IMR-90 (cell line): ENCODE measurements at regions not wholly inside any gene's neighbourhood (a gene's known extent, or its start where the extent isn't known, plus 50 kb on each side); places are given as distances from the start of the nearest gene placed in this dataset.

Source experiments
- ATAC-seq: fragments of 200-7000 bp; cut with Tn5 transposase; 2 replicates; pipeline ENCODE4 v1.9.1; 2020; ENCODE audit warnings: low read depth, mild to moderate bottlenecking, moderate library complexity
- BruUV-seq: library from RNA; stranded (reverse); fragments of 400-500 nt; replicated peaks from 2 replicates; lab custom pipeline; 2021; lab: Mats Ljungman, UMichigan
- CTCF ChIA-PET: fragments of 300-600 bp; formaldehyde crosslinking; extraction: SDS; loops from one replicate; lab custom pipeline; 2021; ENCODE audit warnings: antibody characterized with exemption; lab: Yijun Ruan, JAX
- POLR2A ChIA-PET: fragments of 300-600 bp; sonication (Branson Sonifier 250); formaldehyde crosslinking; loops from one replicate; lab custom pipeline; 2022; ENCODE audit warnings: antibody characterized with exemption; ENCODE audit not compliant: unreplicated experiment; lab: Charles Lee
- DNase-seq: peaks from one replicate; pipeline ENCODE4 v3.0.0; 2013
- H2AFZ ChIP-seq: replicated peaks from 2 replicates; pipeline ENCODE3; 2013; ENCODE audit warnings: low read length, mild to moderate bottlenecking; ENCODE audit not compliant: poor library complexity
- H2AK5ac ChIP-seq: 2 replicates; pipeline ENCODE4 v1.6.1; 2013; ENCODE audit warnings: low read depth, low read length, inconsistent platforms
- H2AK9ac ChIP-seq: replicated peaks from 2 replicates; pipeline ENCODE3; 2013; ENCODE audit warnings: mild to moderate bottlenecking, low read depth, low read length, moderate library complexity; ENCODE audit not compliant: poor library complexity
- H2BK120ac ChIP-seq: 2 replicates; pipeline ENCODE4 v1.6.1; 2013; ENCODE audit warnings: low read depth, low read length, inconsistent platforms
- H2BK15ac ChIP-seq: 3 replicates; pipeline ENCODE4 v1.6.1; 2013; ENCODE audit warnings: low read depth, low read length, inconsistent platforms
- H2BK20ac ChIP-seq: 2 replicates; pipeline ENCODE4 v1.6.1; 2013; ENCODE audit warnings: low read depth, mild to moderate bottlenecking, inconsistent platforms, low read length, moderate library complexity
- H2BK5ac ChIP-seq: 2 replicates; pipeline ENCODE4 v1.6.1; 2013; ENCODE audit warnings: mild to moderate bottlenecking, low read depth, low read length, inconsistent platforms; ENCODE audit not compliant: poor library complexity, severe bottlenecking
- H3K14ac ChIP-seq: replicated peaks from 2 replicates; pipeline ENCODE4 v1.6.1; 2013; ENCODE audit warnings: low read depth, low read length, inconsistent platforms
- H3K18ac ChIP-seq: 2 replicates; pipeline ENCODE4 v1.6.1; 2013; ENCODE audit warnings: low read depth, low read length, control low read depth
- H3K23ac ChIP-seq: 2 replicates; pipeline ENCODE4 v1.6.1; 2013; ENCODE audit warnings: low read depth, low read length, inconsistent platforms
- H3K27ac ChIP-seq: 2 replicates; pipeline ENCODE4 v1.5.1; 2013; ENCODE audit warnings: mild to moderate bottlenecking, control low read depth, low read length; ENCODE audit not compliant: insufficient read depth
- H3K27me3 ChIP-seq: 2 replicates; pipeline ENCODE4 v1.6.1; 2013; ENCODE audit warnings: low read length; ENCODE audit not compliant: control insufficient read depth, insufficient read depth
- H3K36me3 ChIP-seq: 2 replicates; pipeline ENCODE4 v1.6.1; 2013; ENCODE audit warnings: low read length, mixed read lengths; ENCODE audit not compliant: control insufficient read depth, insufficient read depth
- H3K4ac ChIP-seq: 2 replicates; pipeline ENCODE4 v1.6.1; 2013; ENCODE audit warnings: low read depth, low read length, inconsistent platforms
- H3K4me1 ChIP-seq: 2 replicates; pipeline ENCODE4 v1.6.1; 2013; ENCODE audit warnings: low read length, mixed read lengths; ENCODE audit not compliant: control insufficient read depth, insufficient read depth
- H3K4me2 ChIP-seq: 2 replicates; pipeline ENCODE4 v1.6.1; 2013; ENCODE audit warnings: low read depth, mild to moderate bottlenecking, control low read depth, low read length, moderate library complexity
- H3K4me3 ChIP-seq: 2 replicates; pipeline ENCODE4 v1.5.1; 2013; ENCODE audit warnings: low read depth, mild to moderate bottlenecking, control low read depth, low read length, moderate library complexity; ENCODE audit not compliant: insufficient read depth
- H3K56ac ChIP-seq: 2 replicates; pipeline ENCODE4 v1.6.1; 2013; ENCODE audit warnings: low read length, inconsistent platforms; ENCODE audit not compliant: insufficient read depth; ENCODE audit errors: extremely low read depth
- H3K79me1 ChIP-seq, 2 experiments: 2 replicates each; pipeline ENCODE4 v1.6.1; 2013; ENCODE audit warnings: low read length in 2 of 2, inconsistent platforms in 1 of 2, low read depth in 1 of 2
- H3K9ac ChIP-seq: 2 replicates; pipeline ENCODE4 v1.6.1; 2013; ENCODE audit warnings: low read depth, low read length, control low read depth
- H3K9me1 ChIP-seq: 2 replicates; pipeline ENCODE4 v1.6.1; 2013; ENCODE audit warnings: low read length, inconsistent platforms; ENCODE audit not compliant: insufficient read depth
- H3K9me3 ChIP-seq: 2 replicates; pipeline ENCODE4 v1.6.1; 2013; ENCODE audit warnings: low read length; ENCODE audit not compliant: control insufficient read depth, insufficient read depth
- H4K20me1 ChIP-seq: 2 replicates; pipeline ENCODE4 v1.6.1; 2013; ENCODE audit warnings: low read length, inconsistent platforms; ENCODE audit not compliant: insufficient read depth
- H4K5ac ChIP-seq: 2 replicates; pipeline ENCODE4 v1.6.1; 2013; ENCODE audit warnings: mild to moderate bottlenecking, low read depth, low read length, control low read depth
- H4K8ac ChIP-seq, 2 experiments: 2 replicates each; pipeline ENCODE4 v1.6.1; 2013; ENCODE audit warnings: low read depth in 2 of 2, low read length in 2 of 2, control low read depth in 1 of 2, inconsistent platforms in 1 of 2
- H4K91ac ChIP-seq: 2 replicates; pipeline ENCODE4 v1.6.1; 2013; ENCODE audit warnings: low read depth, low read length, inconsistent platforms; ENCODE audit not compliant: insufficient read depth
- MAZ ChIP-seq: IDR thresholded peaks from 2 replicates; pipeline ENCODE4 v1.6.1; 2012; ENCODE audit warnings: low read depth, mild to moderate bottlenecking, low read length, improper control_type of control experiment, moderate library complexity, borderline replicate concordance
- POLR2A ChIP-seq: IDR thresholded peaks from 2 replicates; pipeline ENCODE4 v1.6.1; 2012; ENCODE audit warnings: mild to moderate bottlenecking, low read depth, low read length
- dilution Hi-C: fragments of 300-500 bp; cut with HindIII; formaldehyde crosslinking; loops from one replicate; pipeline ENCODE4 v1.14.3; 2018; ENCODE audit warnings: low sequenced_read_pairs; ENCODE audit not compliant: unreplicated experiment
- in situ Hi-C: fragments of 300-500 bp; cut with MboI; formaldehyde crosslinking; loops from 3 replicates; pipeline ENCODE4 v1.14.3; 2019; ENCODE audit warnings: low sequenced_read_pairs, inconsistent platforms, mixed read lengths
- intact Hi-C: fragments of 100-400 bp; cut with micrococcal nuclease; formaldehyde crosslinking; loops from 2 replicates; pipeline ENCODE4 v1.10.0; 2022
- TF ChIP-seq, protein P1 (sequence below): conservative IDR thresholded peaks from 2 replicates; pipeline ENCODE4 v1.5.1; 2012; ENCODE audit warnings: mild to moderate bottlenecking, low read depth, low read length, improper control_type of control experiment

DNA sequence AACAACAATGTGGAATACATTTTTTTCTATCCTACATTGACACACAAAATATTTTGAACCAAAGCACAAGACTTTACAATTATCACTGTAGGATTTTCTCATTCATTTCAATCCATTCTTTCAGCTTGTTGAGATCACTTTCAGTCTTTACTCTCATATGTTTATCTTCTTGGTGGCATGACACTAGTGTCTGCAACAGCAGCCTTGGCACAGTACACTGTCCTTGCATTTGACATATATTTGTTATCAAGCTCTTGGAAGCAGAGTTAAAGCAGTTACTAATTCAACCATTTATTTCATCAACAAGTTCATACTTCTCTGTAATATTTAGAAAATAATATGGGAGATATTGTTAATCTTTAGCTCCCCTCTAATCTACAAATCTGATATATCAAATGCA lies 922.4 kb upstream of the ADGRL2 start:
- Histone ChIP-seq H4K91ac (no peak overlapping the region), H3K4me3 (no peak overlapping the region), H3K4ac (no peak overlapping the region), H2BK120ac (no peak overlapping the region), H3K4me1 (no peaks in the 10 kb centered on the region), H3K79me1 (no peaks in the 10 kb centered on the region), H2BK15ac (no peak overlapping the region), H3K36me3 (no peaks in the 10 kb centered on the region), H3K56ac (no peak overlapping the region), H4K8ac (no peak overlapping the region), H2AK9ac (no peak overlapping the region), H2BK5ac (no peak overlapping the region), H2BK20ac (no peak overlapping the region), H3K9ac (no peak overlapping the region), H3K23ac (no peak overlapping the region), H3K4me2 (no peak overlapping the region), H3K9me3 (no peaks in the 10 kb centered on the region), H3K27me3 (no peaks in the 10 kb centered on the region), H2AFZ (no peak overlapping the region), H3K27ac (no peak overlapping the region), H2AK5ac (no peak overlapping the region), H3K14ac (no peak overlapping the region), H3K9me1 (no peaks in the 10 kb centered on the region), H4K5ac (no peak overlapping the region), H3K18ac (no peak overlapping the region), H4K20me1 (no peaks in the 10 kb centered on the region)
- TF ChIP-seq POLR2A = no peak
- TF ChIP-seq MAZ = no peak
- TF ChIP-seq, protein P1, sequence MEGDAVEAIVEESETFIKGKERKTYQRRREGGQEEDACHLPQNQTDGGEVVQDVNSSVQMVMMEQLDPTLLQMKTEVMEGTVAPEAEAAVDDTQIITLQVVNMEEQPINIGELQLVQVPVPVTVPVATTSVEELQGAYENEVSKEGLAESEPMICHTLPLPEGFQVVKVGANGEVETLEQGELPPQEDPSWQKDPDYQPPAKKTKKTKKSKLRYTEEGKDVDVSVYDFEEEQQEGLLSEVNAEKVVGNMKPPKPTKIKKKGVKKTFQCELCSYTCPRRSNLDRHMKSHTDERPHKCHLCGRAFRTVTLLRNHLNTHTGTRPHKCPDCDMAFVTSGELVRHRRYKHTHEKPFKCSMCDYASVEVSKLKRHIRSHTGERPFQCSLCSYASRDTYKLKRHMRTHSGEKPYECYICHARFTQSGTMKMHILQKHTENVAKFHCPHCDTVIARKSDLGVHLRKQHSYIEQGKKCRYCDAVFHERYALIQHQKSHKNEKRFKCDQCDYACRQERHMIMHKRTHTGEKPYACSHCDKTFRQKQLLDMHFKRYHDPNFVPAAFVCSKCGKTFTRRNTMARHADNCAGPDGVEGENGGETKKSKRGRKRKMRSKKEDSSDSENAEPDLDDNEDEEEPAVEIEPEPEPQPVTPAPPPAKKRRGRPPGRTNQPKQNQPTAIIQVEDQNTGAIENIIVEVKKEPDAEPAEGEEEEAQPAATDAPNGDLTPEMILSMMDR = no peak
- ATAC-seq (no peak), DNase-seq (no peak)
- ChIA-PET POLR2A (no interaction called here), CTCF (interaction anchor here (0.6 kb wide), 1 partner anchor 227 kb away, joined by 3 read pairs; no protein-coding TSS in a partner anchor)
- in situ Hi-C loops (no loop called here), intact Hi-C loops (no loop called here), dilution Hi-C loops (no loop called here)
- no TSS peak for BruUV-seq
